Cardiac muscle cell (in vitro differentiated cells and primary cell): ENCODE measurements at regions not wholly inside any gene's neighbourhood (a gene's known extent, or its start where the extent isn't known, plus 50 kb on each side); places are given as distances from the start of the nearest gene placed in this dataset.

ENCODE experiments used
- DNase-seq, 2 donors: peaks; one replicate each; pipeline versions ENCODE4 v3.0.0 to v3.0.0-alpha.2; 2010 to 2017; ENCODE audit warnings: low read depth in 1 of 2, low spot score in 1 of 2
- H3K27ac ChIP-seq: fragments of 200-600 bp; sonication (generic); 2 replicates; pipeline ENCODE4 v1.5.1; 2016
- H3K27me3 ChIP-seq: fragments of 200-600 bp; sonication (generic); 2 replicates; pipeline ENCODE4 v1.6.0; 2016; ENCODE audit warnings: control low read depth
- H3K36me3 ChIP-seq: fragments of 200-600 bp; sonication (generic); 2 replicates; pipeline ENCODE4 v1.5.1; 2016; ENCODE audit warnings: control low read depth
- H3K4me1 ChIP-seq: fragments of 200-600 bp; sonication (generic); 2 replicates; pipeline ENCODE4 v1.8.1; 2017; ENCODE audit warnings: low read depth, mild to moderate bottlenecking, mixed run types
- H3K4me3 ChIP-seq: fragments of 200-600 bp; sonication (generic); 2 replicates; pipeline ENCODE4 v1.5.1; 2016; ENCODE audit warnings: mild to moderate bottlenecking
- H3K9me3 ChIP-seq: fragments of 200-600 bp; sonication (generic); 2 replicates; pipeline ENCODE4 v1.5.1; 2017; ENCODE audit warnings: low read depth, mild to moderate bottlenecking, control low read depth
- CTCF ChIP-seq: IDR thresholded peaks from 2 replicates; pipeline ENCODE4 v1.5.1; 2012; ENCODE audit warnings: low read depth, mild to moderate bottlenecking, low read length

- no peak for DNase-seq
- no peaks in the 10 kb centered on the region for H3K36me3 ChIP-seq
- TF ChIP-seq CTCF = no peak
- no peaks in the 10 kb centered on the region for H3K4me1 ChIP-seq
- H3K27ac ChIP-seq = no peak overlapping the region
- H3K4me3 ChIP-seq = no peak overlapping the region
- H3K27me3 ChIP-seq = no peaks in the 10 kb centered on the region
- H3K9me3 ChIP-seq = no peaks in the 10 kb centered on the region
Observed at GRCh38 chr9:115194216-115194615, 76.3 kb upstream of the TNC start.

GRCh38 chr9:115195912-115196311, 78.0 kb upstream of the TNC start:
- no peaks in the 10 kb centered on the region for H3K27me3 ChIP-seq
- H3K4me3 ChIP-seq = no peak overlapping the region
- no peaks in the 10 kb centered on the region for H3K36me3 ChIP-seq
- no peak overlapping the region for H3K27ac ChIP-seq
- DNase-seq = peak in 1 of 2 donors; percentile 50
- H3K9me3 ChIP-seq = no peaks in the 10 kb centered on the region
- H3K4me1 ChIP-seq = no peaks in the 10 kb centered on the region
- TF ChIP-seq CTCF = no peak

- no peak for TF ChIP-seq CTCF
- Histone ChIP-seq H3K9me3 (no peaks in the 10 kb centered on the region), H3K4me1 (no peaks in the 10 kb centered on the region)
Observed at GRCh38 chr9:115196919-115197318, 79.0 kb upstream of the TNC start.

GRCh38 chr9:115198001-115198400, 80.0 kb upstream of the TNC start:
- peak in 1 of 2 donors; percentile 37 for DNase-seq
- H3K9me3 ChIP-seq = no peaks in the 10 kb centered on the region

More at GRCh38 chr9:115196919-115197318, 79.0 kb upstream of the TNC start:
- no peak for DNase-seq
- H3K36me3 ChIP-seq = no peaks in the 10 kb centered on the region
- no peak overlapping the region for H3K4me3 ChIP-seq
- H3K27me3 ChIP-seq = no peaks in the 10 kb centered on the region
- H3K27ac ChIP-seq = no peak overlapping the region

GRCh38 chr9:115200711-115201505, 83.0 kb upstream of the TNC start:
- Histone ChIP-seq H3K4me1 (no peaks in the 10 kb centered on the region), H3K27me3 (no peaks in the 10 kb centered on the region), H3K4me3 (no peak overlapping the region), H3K9me3 (no peaks in the 10 kb centered on the region), H3K27ac (no peak overlapping the region), H3K36me3 (no peaks in the 10 kb centered on the region)
- no peak for DNase-seq
- no peak for TF ChIP-seq CTCF

More at GRCh38 chr9:115198001-115198400, 80.0 kb upstream of the TNC start:
- no peak overlapping the region for H3K4me3 ChIP-seq
- TF ChIP-seq CTCF = no peak
- no peaks in the 10 kb centered on the region for H3K27me3 ChIP-seq
- H3K36me3 ChIP-seq = no peaks in the 10 kb centered on the region
- no peaks in the 10 kb centered on the region for H3K4me1 ChIP-seq
- H3K27ac ChIP-seq = no peak overlapping the region
